Endothelial cell of umbilical vein (primary cell): ENCODE measurements at regions not wholly inside any gene's neighbourhood (a gene's known extent, or its start where the extent isn't known, plus 50 kb on each side); places are given as distances from the start of the nearest gene placed in this dataset.

Source experiments
- BruUV-seq: library from RNA; stranded (reverse); fragments of 400-500 nt; replicated peaks from 2 replicates; lab custom pipeline; 2021; lab: Mats Ljungman, UMichigan
- CTCF ChIA-PET: fragments of 300-600, 350-600 bp; sonication (Branson Sonifier 250); formaldehyde crosslinking; loops from one replicate; lab custom pipeline; 2021; ENCODE audit warnings: antibody characterized with exemption, inconsistent platforms; lab: Charles Lee
- POLR2A ChIA-PET: fragments of 300-600, 350-600 bp; sonication (Branson Sonifier 250); formaldehyde crosslinking; loops from one replicate; lab custom pipeline; 2021; ENCODE audit warnings: antibody characterized with exemption, inconsistent platforms; lab: Charles Lee
- DNase-seq: peaks from one replicate; pipeline ENCODE4 v3.0.0-alpha.2; 2011; ENCODE audit warnings: low read depth, low spot score
- FAIRE-seq: peaks from 2 replicates; lab custom pipeline; 2011; peaks lifted over from hg19 to GRCh38; lab: Jason Lieb, UNC
- H2AFZ ChIP-seq: 2 replicates; pipeline ENCODE4 v1.6.0; 2012; ENCODE audit warnings: low read depth, low read length, control low read depth, inconsistent platforms
- H3K27ac ChIP-seq: 2 replicates; pipeline ENCODE4 v1.5.1; 2011; ENCODE audit warnings: low read depth, mild to moderate bottlenecking, control low read depth, low read length, moderate library complexity; ENCODE audit not compliant: insufficient read depth
- H3K27me3 ChIP-seq, 2 experiments: 2 replicates each; pipeline versions ENCODE4 v1.6.0 to v1.6.1; 2011; ENCODE audit warnings: low read length in 2 of 2, mixed read lengths in 1 of 2; ENCODE audit not compliant: control insufficient read depth in 2 of 2, insufficient read depth in 2 of 2
- H3K36me3 ChIP-seq, 2 experiments: 2 replicates in 1 of 2; 3 replicates in 1 of 2; pipeline ENCODE4 v1.5.1; 2011; ENCODE audit warnings: low read length in 2 of 2, mild to moderate bottlenecking in 1 of 2, moderate library complexity in 1 of 2; ENCODE audit not compliant: control insufficient read depth in 2 of 2, insufficient read depth in 2 of 2; ENCODE audit errors: extremely low read depth in 1 of 2
- H3K4me1 ChIP-seq: 3 replicates; pipeline ENCODE4 v1.5.1; 2011; ENCODE audit warnings: mild to moderate bottlenecking, low read length; ENCODE audit not compliant: control insufficient read depth, insufficient read depth; ENCODE audit errors: extremely low read depth
- H3K4me2 ChIP-seq: 2 replicates; pipeline ENCODE4 v1.6.1; 2011; ENCODE audit warnings: low read length, control low read depth, mixed read lengths; ENCODE audit not compliant: insufficient read depth
- H3K4me3 ChIP-seq, 3 experiments: fragments of 200-600 bp in 1 of 3; sonication (generic), shearing (Covaris generic) in 1 of 3; replicated peaks in 1 of 3; 2 replicates each; pipeline ENCODE4 v1.5.1; 2011 to 2016; ENCODE audit warnings: control low read depth in 3 of 3, low read length in 3 of 3, mild to moderate bottlenecking in 2 of 3, inconsistent platforms in 1 of 3, low read depth in 1 of 3, moderate library complexity in 1 of 3; ENCODE audit not compliant: insufficient read depth in 1 of 3
- H3K79me2 ChIP-seq: 2 replicates; pipeline ENCODE4 v1.6.0; 2012; ENCODE audit warnings: low read length, inconsistent platforms; ENCODE audit not compliant: control insufficient read depth, insufficient read depth
- H3K9ac ChIP-seq: replicated peaks from 2 replicates; pipeline ENCODE3; 2011; ENCODE audit warnings: low read length, control low read depth; ENCODE audit not compliant: insufficient read depth; ENCODE audit errors: extremely low read depth
- H3K9me1 ChIP-seq: replicated peaks from 3 replicates; pipeline ENCODE4 v1.6.0; 2011; ENCODE audit warnings: mild to moderate bottlenecking, low read length; ENCODE audit not compliant: control insufficient read depth, insufficient read depth; ENCODE audit errors: extremely low read depth
- H3K9me3 ChIP-seq: replicated peaks from 2 replicates; pipeline ENCODE4 v1.5.1; 2012; ENCODE audit warnings: low read length, inconsistent platforms; ENCODE audit not compliant: control insufficient read depth, insufficient read depth
- H4K20me1 ChIP-seq: replicated peaks from 2 replicates; pipeline ENCODE3; 2011; ENCODE audit warnings: mild to moderate bottlenecking, low read length; ENCODE audit not compliant: control insufficient read depth, insufficient read depth; ENCODE audit errors: extremely low read depth
- CTCF ChIP-seq, 2 donors: IDR thresholded peaks; 1 replicate in 1 of 2; 2 replicates in 1 of 2; pipeline ENCODE4 v1.5.1; 2011; ENCODE audit warnings: low read length in 2 of 2, mild to moderate bottlenecking in 2 of 2, moderate library complexity in 2 of 2, control low read depth in 1 of 2, inconsistent platforms in 1 of 2, low read depth in 1 of 2; ENCODE audit not compliant: insufficient read depth in 1 of 2; ENCODE audit errors: extremely low read depth in 1 of 2
- EZH2 ChIP-seq: IDR thresholded peaks from 2 replicates; pipeline ENCODE4 v1.6.1; 2012; ENCODE audit warnings: borderline replicate concordance, low read depth, mild to moderate bottlenecking, moderate library complexity, low read length, inconsistent platforms; ENCODE audit not compliant: severe bottlenecking
- GATA2 ChIP-seq: IDR thresholded peaks from 2 replicates; pipeline ENCODE4 v1.7.0; 2011; ENCODE audit warnings: low read depth, mild to moderate bottlenecking, moderate library complexity, mixed read lengths, low read length; ENCODE audit not compliant: insufficient read length, insufficient read depth
- JUN ChIP-seq: IDR thresholded peaks from 2 replicates; pipeline ENCODE4 v1.6.1; 2011; ENCODE audit warnings: borderline replicate concordance, low read depth; ENCODE audit not compliant: insufficient read length, insufficient read depth
- MYC ChIP-seq: IDR thresholded peaks from one replicate; pipeline ENCODE4 v1.6.1; 2011; ENCODE audit warnings: mild to moderate bottlenecking, low read depth, low read length
- POLR2AphosphoS5 ChIP-seq: IDR thresholded peaks from 2 replicates; pipeline ENCODE4 v1.6.1; 2012; ENCODE audit warnings: low read depth, mild to moderate bottlenecking, control low read depth, low read length, moderate library complexity; ENCODE audit not compliant: insufficient read depth
- dilution Hi-C: fragments of 300-500 bp; cut with MboI; formaldehyde crosslinking; loops from one replicate; pipeline ENCODE4 v1.15.0; 2019; ENCODE audit warnings: low sequenced_read_pairs; ENCODE audit not compliant: extremely low pct_ligation_motif_present
- intact Hi-C: fragments of 100-400 bp; cut with micrococcal nuclease; formaldehyde crosslinking; loops from one replicate; pipeline ENCODE4 v1.10.0; 2022
- TF ChIP-seq, protein P1 (sequence below): IDR thresholded peaks from 2 replicates; pipeline ENCODE4 v1.6.1; 2011; ENCODE audit not compliant: insufficient read depth, insufficient read length

GRCh38 chr5:2985718-2986117, 234.2 kb upstream of the IRX2 start:
- H3K4me2 ChIP-seq, result no peak overlapping the region
- H4K20me1 ChIP-seq, result no peaks in the 10 kb centered on the region
- ChIA-PET CTCF (no interaction called here), POLR2A (no interaction called here)
- no peaks in the 10 kb centered on the region for H3K79me2 ChIP-seq
- H3K36me3 ChIP-seq, result no peaks in the 10 kb centered on the region
- DNase-seq (no peak), FAIRE-seq (no peak)
- TF ChIP-seq JUN (no peak), GATA2 (no peak), CTCF (IDR thresholded peaks at IDR 0.05; ENCODE audit: extremely low read depth in 1 of 2, insufficient read depth in 1 of 2, low read depth in 1 of 2, low read length in 2 of 2) (no peak)
- H3K9me1 ChIP-seq, result no peaks in the 10 kb centered on the region
- intact Hi-C loops (no loop called here), dilution Hi-C loops (no loop called here)
- BruUV-seq, result no TSS peak
- no peaks in the 10 kb centered on the region for H3K27me3 ChIP-seq
- H3K4me1 ChIP-seq, result no peaks in the 10 kb centered on the region
- no peak overlapping the region for H3K27ac ChIP-seq
- no peak overlapping the region for H3K4me3 ChIP-seq
- H3K9me3 ChIP-seq, result peaks cover 3% of the 10 kb centered on the region
- H2AFZ ChIP-seq, result no peak overlapping the region
- no peak overlapping the region for H3K9ac ChIP-seq

DNA sequence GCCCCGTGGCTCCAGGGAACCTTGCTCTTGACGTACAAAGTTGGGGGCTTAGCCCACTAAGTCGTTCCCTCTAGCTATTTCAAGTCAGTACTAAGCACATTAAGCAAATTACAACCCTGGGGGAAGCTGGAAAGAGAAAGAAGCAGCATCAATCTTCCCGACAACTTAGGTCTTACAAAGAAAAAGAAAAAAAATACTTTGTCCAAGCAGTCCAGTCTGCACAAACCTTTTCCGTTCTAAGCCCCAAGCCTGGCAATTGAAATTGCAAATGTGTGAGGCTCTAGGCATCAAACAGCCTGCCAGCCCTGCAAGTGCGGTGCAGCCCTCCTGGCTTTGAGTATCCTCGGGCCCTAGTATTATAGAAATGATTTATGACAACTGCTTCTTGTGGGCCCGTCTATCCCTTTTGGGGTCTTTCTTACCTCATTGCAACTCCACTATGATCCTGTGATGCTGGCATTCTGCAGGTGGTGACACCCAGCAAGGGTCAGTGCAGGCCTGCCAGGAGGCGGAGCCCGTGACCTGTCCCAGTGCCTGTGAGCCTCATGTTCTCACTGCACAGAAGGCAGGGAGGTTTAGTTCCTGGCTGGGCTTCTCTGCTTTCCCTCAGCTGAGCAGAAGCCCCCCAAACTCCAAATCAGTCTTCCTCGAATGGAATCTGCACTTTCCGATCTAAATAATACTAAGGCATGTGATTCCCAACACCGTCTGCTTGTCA, 232.3 kb upstream of the IRX2 start:
- Histone ChIP-seq H3K9ac (no peak overlapping the region), H3K4me2 (no peak overlapping the region), H3K79me2 (no peaks in the 10 kb centered on the region), H3K4me3 (no peak overlapping the region), H4K20me1 (no peaks in the 10 kb centered on the region), H3K9me1 (no peaks in the 10 kb centered on the region), H3K27me3 (no peaks in the 10 kb centered on the region), H3K27ac (no peak overlapping the region), H3K9me3 (no peaks in the 10 kb centered on the region), H3K36me3 (no peaks in the 10 kb centered on the region), H3K4me1 (no peaks in the 10 kb centered on the region), H2AFZ (no peak overlapping the region)
- no peak for TF ChIP-seq EZH2
- TF ChIP-seq, protein P1, sequence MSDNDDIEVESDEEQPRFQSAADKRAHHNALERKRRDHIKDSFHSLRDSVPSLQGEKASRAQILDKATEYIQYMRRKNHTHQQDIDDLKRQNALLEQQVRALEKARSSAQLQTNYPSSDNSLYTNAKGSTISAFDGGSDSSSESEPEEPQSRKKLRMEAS, result no peak
- TF ChIP-seq GATA2, result no peak
- no peak for TF ChIP-seq JUN
- no peak for TF ChIP-seq POLR2AphosphoS5
- TF ChIP-seq MYC, result no peak
- TF ChIP-seq CTCF (IDR thresholded peaks at IDR 0.05; ENCODE audit: extremely low read depth in 1 of 2, insufficient read depth in 1 of 2, low read depth in 1 of 2, low read length in 2 of 2), result no peak
- dilution Hi-C loops, result no loop called here
- intact Hi-C loops, result no loop called here
- ChIA-PET CTCF (no interaction called here), POLR2A (no interaction called here)
- FAIRE-seq (no peak), DNase-seq (no peak)
- BruUV-seq, result no TSS peak
